Activated B cell treated with CpG ODN at 0.5 μM for 24 hours (primary cell): ENCODE measurements at regions not wholly inside any gene's neighbourhood (a gene's known extent, or its start where the extent isn't known, plus 50 kb on each side); places are given as distances from the start of the nearest gene placed in this dataset.
"Not testable (repeated sequence)": the region's sequence is repeated elsewhere in the genome, so short reads cannot be mapped to it uniquely, and the experiment has no call there.

Experiments used
- ATAC-seq: fragments of 200-7000 bp; cut with Tn5 transposase; one replicate; pipeline ENCODE4 v1.10.0; 2021; ENCODE audit warnings: low read depth, mild to moderate bottlenecking, moderate library complexity
- CTCF ChIA-PET: fragments of 350-600 bp; sonication (Branson Sonifier 250); formaldehyde crosslinking; loops from one replicate; lab custom pipeline; 2021; ENCODE audit warnings: antibody characterized with exemption; lab: Charles Lee
- POLR2A ChIA-PET: fragments of 350-600 bp; sonication (Branson Sonifier 250); formaldehyde crosslinking; loops from one replicate; lab custom pipeline; 2021; ENCODE audit warnings: antibody characterized with exemption; lab: Charles Lee
- DNase-seq: peaks from one replicate; pipeline ENCODE4 v3.0.0; 2022
- H3K27ac Mint-ChIP-seq: one replicate; pipeline ENCODE4 v1.8.0; 2020; ENCODE audit warnings: mixed read lengths
- H3K27me3 Mint-ChIP-seq: one replicate; pipeline ENCODE4 v1.8.0; 2021; ENCODE audit warnings: mixed read lengths
- H3K36me3 Mint-ChIP-seq: one replicate; pipeline ENCODE4 v1.8.0; 2021; ENCODE audit warnings: low read depth, mixed read lengths
- H3K4me1 Mint-ChIP-seq: one replicate; pipeline ENCODE4 v1.8.0; 2021; ENCODE audit warnings: mixed read lengths
- H3K4me3 Mint-ChIP-seq: one replicate; pipeline ENCODE4 v1.8.0; 2020; ENCODE audit warnings: mild to moderate bottlenecking, mixed read lengths
- H3K9me3 Mint-ChIP-seq: one replicate; pipeline ENCODE4 v1.8.0; 2020; ENCODE audit warnings: mixed read lengths
- intact Hi-C: fragments of 100-400 bp; cut with micrococcal nuclease; formaldehyde crosslinking; loops from one replicate; pipeline ENCODE4 v1.15.1; 2024
- TF ChIP-seq, protein P1 (sequence below): fragments of 200-600 bp; IDR thresholded peaks from one replicate; pipeline ENCODE4 v1.8.0; 2022; ENCODE audit warnings: antibody characterized with exemption, mild to moderate bottlenecking

DNA sequence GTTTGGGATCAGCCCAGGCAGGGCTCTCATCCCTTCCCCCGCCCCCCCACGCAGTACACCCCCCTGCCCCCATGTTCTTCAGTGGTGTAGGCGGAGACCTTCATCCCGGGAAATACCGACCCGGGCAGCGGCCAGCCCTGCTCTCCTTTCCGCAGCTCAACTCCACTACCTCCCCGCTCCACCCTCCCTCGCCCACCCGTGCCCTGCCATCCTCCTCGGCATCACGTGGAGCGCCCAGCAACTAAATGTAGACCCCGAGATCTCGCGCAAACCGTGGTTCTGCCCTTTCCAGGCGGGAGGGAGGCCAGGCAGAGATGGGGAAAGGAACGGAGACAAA, 1932.2 kb upstream of the DEFB115 start:
- no peak for DNase-seq
- Mint-ChIP-seq H3K27me3 (no peaks in the 10 kb centered on the region), H3K9me3 (peaks cover 9% of the 10 kb centered on the region), H3K36me3 (no peaks in the 10 kb centered on the region), H3K4me3 (no peak overlapping the region), H3K27ac (no peak overlapping the region), H3K4me1 (no peaks in the 10 kb centered on the region)
- POLR2A ChIA-PET, result no interaction called here
- CTCF ChIA-PET, result no interaction called here
- intact Hi-C loops, result loop anchor here (10.0 kb wide), 1 partner anchor 1030 kb away; no protein-coding TSS in a partner anchor
- TF ChIP-seq, protein P1, sequence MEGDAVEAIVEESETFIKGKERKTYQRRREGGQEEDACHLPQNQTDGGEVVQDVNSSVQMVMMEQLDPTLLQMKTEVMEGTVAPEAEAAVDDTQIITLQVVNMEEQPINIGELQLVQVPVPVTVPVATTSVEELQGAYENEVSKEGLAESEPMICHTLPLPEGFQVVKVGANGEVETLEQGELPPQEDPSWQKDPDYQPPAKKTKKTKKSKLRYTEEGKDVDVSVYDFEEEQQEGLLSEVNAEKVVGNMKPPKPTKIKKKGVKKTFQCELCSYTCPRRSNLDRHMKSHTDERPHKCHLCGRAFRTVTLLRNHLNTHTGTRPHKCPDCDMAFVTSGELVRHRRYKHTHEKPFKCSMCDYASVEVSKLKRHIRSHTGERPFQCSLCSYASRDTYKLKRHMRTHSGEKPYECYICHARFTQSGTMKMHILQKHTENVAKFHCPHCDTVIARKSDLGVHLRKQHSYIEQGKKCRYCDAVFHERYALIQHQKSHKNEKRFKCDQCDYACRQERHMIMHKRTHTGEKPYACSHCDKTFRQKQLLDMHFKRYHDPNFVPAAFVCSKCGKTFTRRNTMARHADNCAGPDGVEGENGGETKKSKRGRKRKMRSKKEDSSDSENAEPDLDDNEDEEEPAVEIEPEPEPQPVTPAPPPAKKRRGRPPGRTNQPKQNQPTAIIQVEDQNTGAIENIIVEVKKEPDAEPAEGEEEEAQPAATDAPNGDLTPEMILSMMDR, result no peak
- ATAC-seq, result no peak

DNA sequence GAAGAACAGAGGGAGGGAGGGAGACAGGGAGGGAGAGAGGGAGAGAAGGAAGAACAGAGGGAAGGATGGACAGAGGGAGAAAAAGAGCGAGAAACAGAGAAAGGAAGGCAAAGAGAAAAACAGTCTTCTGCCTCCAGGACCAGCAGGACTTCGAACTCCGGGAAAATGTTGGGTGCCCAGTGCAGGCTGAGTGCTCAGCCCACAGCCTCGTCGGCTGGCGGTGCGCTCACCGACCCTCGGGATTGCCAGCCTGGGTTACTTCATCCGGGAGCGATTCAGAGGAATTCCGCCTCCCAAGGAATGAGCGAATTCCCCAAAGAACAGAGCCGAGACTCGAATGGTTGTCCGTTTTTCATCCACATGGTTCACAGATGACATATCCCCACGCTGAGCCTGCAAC, 1931.7 kb upstream of the DEFB115 start:
- H3K4me1 Mint-ChIP-seq, ATAC-seq, CTCF ChIA-PET, H3K36me3 Mint-ChIP-seq, H3K27me3 Mint-ChIP-seq, H3K4me3 Mint-ChIP-seq, H3K27ac Mint-ChIP-seq, POLR2A ChIA-PET, DNase-seq: not testable (repeated sequence)
- peaks cover 12% of the 10 kb centered on the region for H3K9me3 Mint-ChIP-seq
- intact Hi-C loops, result loop anchor here (10.0 kb wide), 1 partner anchor 1029 kb away; no protein-coding TSS in a partner anchor

DNA sequence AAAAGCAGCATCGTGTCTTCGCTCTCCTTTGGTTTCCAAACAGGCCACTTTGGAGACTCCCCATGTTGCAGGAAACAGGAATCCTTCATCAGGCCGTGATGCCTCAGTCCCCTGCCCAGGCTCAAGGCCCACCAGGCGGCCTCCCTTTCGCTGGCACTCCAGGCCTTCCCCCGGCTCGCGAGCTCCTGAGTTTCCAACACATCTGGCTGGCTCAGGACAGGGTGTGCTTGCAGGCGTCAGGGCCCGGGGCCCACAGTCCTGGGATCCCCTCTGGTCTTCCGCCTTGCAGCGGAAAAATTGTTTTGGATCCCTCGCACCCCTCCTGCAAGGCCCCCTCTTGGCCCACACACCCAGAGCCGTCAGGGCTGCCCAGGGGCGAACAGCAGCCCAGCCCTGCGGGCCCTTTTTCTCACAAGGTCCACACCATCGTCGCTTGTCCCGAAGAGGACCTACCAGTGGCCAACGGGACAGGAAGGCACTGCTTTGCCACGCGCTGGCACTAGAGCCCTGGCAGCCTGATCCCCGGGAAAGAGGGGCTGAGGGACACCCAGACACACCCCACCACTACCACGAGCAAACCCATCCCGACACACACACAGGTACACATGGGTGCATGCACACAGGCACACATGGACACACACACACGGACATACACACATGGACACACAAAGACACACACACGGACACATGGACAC, 1930.9 kb upstream of the DEFB115 start:
- intact Hi-C loops, result loop anchor here (10.0 kb wide), 1 partner anchor 1028 kb away; no protein-coding TSS in a partner anchor
- no peak overlapping the region for H3K4me3 Mint-ChIP-seq
- DNase-seq, result no peak
- peaks cover 11% of the 10 kb centered on the region for H3K9me3 Mint-ChIP-seq
- no peaks in the 10 kb centered on the region for H3K4me1 Mint-ChIP-seq
- POLR2A ChIA-PET, result no interaction called here
- H3K27ac Mint-ChIP-seq, result no peak overlapping the region
- H3K36me3 Mint-ChIP-seq, result no peaks in the 10 kb centered on the region
- TF ChIP-seq, protein P1, result no peak
- ATAC-seq, result no peak
- no peaks in the 10 kb centered on the region for H3K27me3 Mint-ChIP-seq
- CTCF ChIA-PET, result no interaction called here

GRCh38 chr20:29327600-29328420, 1929.7 kb upstream of the DEFB115 start:
- CTCF ChIA-PET, result not testable (repeated sequence)

GRCh38 chr20:29330429-29331115, 1926.9 kb upstream of the DEFB115 start:
- ATAC-seq, intact Hi-C loops, POLR2A ChIA-PET, CTCF ChIA-PET, DNase-seq, H3K36me3 Mint-ChIP-seq, H3K27me3 Mint-ChIP-seq, H3K27ac Mint-ChIP-seq, H3K4me1 Mint-ChIP-seq, H3K4me3 Mint-ChIP-seq: not testable (repeated sequence)
- peaks cover 25% of the 10 kb centered on the region for H3K9me3 Mint-ChIP-seq

More at GRCh38 chr20:29327600-29328420, 1929.7 kb upstream of the DEFB115 start:
- POLR2A ChIA-PET, H3K27me3 Mint-ChIP-seq, H3K4me3 Mint-ChIP-seq, ATAC-seq, H3K27ac Mint-ChIP-seq, H3K4me1 Mint-ChIP-seq, H3K36me3 Mint-ChIP-seq, DNase-seq: not testable (repeated sequence)
- intact Hi-C loops, result loop anchor here (10.0 kb wide), 1 partner anchor 1027 kb away; no protein-coding TSS in a partner anchor
- H3K9me3 Mint-ChIP-seq, result peaks cover 16% of the 10 kb centered on the region

DNA sequence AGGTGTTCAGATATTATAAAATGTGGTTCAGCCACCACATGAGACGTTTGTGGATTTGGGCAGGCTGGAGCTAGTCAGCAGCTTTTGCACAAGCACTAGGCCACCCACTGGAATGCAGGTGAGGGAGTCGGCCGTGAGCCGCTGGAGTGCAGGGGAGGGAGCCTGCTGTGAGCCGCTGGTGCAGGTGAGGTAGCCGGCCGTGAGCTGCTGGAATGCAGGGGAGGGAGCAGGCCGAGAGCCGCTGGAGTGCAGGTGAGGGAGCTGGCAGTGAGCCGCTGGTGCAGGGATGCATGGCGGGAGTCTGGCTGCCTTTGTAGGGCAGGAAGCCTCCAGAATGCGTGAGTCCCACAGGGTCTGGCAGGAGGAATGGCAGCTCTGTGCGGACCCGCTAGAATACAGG, 1907.6 kb upstream of the DEFB115 start:
- ChIA-PET CTCF (no interaction called here), POLR2A (no interaction called here)
- no peaks in the 10 kb centered on the region for H3K4me1 Mint-ChIP-seq

DNA sequence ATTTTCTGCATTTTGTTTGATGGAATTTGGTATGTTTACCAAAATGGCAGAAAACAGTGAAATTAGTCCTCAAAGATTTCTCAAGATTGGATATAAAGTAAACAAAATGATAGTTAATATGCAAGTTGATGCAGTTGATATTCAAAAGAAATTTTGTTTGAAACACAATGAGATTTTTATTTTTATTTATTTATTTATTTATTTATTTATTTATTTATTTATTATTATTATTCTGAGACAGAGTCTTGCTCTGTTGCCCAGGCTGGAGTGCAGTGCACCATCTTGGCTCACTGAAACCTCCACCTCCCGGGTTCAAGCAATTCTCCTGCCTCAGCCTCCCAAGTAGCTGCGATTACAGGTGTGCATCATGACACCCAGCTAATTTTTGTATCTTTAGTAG, 1881.5 kb upstream of the DEFB115 start:
- CTCF ChIA-PET, H3K9me3 Mint-ChIP-seq, intact Hi-C loops: not testable (repeated sequence)

More for the DNA sequence above, 1907.6 kb upstream of the DEFB115 start:
- H3K36me3 Mint-ChIP-seq, result no peaks in the 10 kb centered on the region
- ATAC-seq, result no peak
- no peak overlapping the region for H3K27ac Mint-ChIP-seq
- TF ChIP-seq, protein P1, result no peak
- intact Hi-C loops, result no loop called here
- H3K27me3 Mint-ChIP-seq, result no peaks in the 10 kb centered on the region
- peaks cover 7% of the 10 kb centered on the region for H3K9me3 Mint-ChIP-seq
- no peak for DNase-seq
- H3K4me3 Mint-ChIP-seq, result no peak overlapping the region

GRCh38 chr20:29392853-29393252, 1864.6 kb upstream of the DEFB115 start:
- ATAC-seq, POLR2A ChIA-PET, H3K4me1 Mint-ChIP-seq, intact Hi-C loops, CTCF ChIA-PET, DNase-seq, H3K27me3 Mint-ChIP-seq, H3K9me3 Mint-ChIP-seq, H3K4me3 Mint-ChIP-seq, H3K27ac Mint-ChIP-seq, H3K36me3 Mint-ChIP-seq: not testable (repeated sequence)

More for the DNA sequence above, 1881.5 kb upstream of the DEFB115 start:
- H3K27ac Mint-ChIP-seq, H3K27me3 Mint-ChIP-seq, DNase-seq, H3K4me3 Mint-ChIP-seq, POLR2A ChIA-PET, H3K36me3 Mint-ChIP-seq, ATAC-seq, H3K4me1 Mint-ChIP-seq: not testable (repeated sequence)
